DMS153 treated with DMSO at 0.1 percent for 48 hours (cell line): ENCODE measurements at regions not wholly inside any gene's neighbourhood (a gene's known extent, or its start where the extent isn't known, plus 50 kb on each side); places are given as distances from the start of the nearest gene placed in this dataset.

Experiments
- DNase-seq: peaks from one replicate; lab custom pipeline; 2025; ENCODE audit not compliant: unreplicated experiment; lab: John Stamatoyannopoulos, UW

GRCh38 chr1:162924179-162924578, 63.2 kb upstream of the CCDC190 start:
- DNase-seq = no peak

DNA sequence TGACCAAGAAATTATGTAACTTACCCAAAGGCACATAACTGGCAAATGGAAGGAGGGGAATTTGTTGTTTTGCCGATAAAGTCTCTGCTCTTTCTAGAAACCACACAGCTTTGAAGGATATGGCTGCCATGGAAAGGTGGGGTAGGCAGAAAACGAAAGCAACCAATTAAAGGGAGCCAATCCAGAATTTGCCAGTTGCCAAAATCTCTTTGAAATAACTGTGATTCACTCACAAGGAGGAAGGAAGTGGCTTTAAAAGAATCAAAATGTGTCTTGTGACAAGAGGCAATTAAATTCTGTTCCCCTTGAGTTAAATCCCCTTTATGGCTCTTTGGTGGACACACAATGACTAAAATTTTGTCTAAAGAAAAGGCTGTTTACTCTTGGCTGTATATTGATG, 61.2 kb upstream of the CCDC190 start:
- DNase-seq = peak; percentile 90

DNA sequence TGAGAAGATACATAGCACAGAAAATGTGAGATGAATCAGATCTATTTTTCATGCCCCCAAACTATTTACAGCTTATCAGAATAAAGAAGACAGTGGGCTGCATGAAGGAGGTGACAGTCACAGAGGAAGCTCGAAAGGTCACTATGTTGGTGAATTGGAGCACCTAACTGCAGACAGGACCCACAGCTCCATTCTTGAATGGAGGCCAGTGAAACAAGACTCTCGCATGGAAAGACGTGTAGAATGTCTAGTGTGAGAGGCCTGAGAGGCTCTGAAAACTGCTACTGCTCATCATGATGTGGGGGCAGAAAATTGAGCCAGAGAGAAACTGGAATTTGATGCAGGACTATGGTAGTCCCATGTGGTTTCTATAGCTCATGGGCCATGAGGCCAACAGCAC, 60.3 kb upstream of the CCDC190 start:
- DNase-seq = no peak

DNA sequence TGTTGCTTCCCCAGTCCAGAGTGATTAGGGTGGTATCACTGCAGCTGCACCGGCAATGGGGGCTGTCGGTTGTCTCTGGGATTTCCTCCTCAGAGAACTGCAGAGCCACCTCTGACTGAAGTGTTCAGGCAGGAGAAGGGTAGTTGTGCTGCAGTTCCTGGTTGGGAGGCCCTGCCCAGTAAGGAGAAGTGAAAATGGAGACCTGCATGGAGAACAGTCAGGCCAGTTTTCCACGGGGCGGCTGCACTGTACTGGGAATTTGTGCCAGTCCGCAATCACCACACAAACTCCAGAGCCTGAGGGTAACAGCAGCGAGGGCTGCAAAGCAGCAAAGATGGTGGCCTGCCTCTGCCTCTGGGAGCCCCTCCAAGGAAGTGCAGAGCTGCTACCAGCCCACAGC, 58.1 kb upstream of the CCDC190 start:
- DNase-seq = no peak

GRCh38 chr1:162918151-162918754, 57.3 kb upstream of the CCDC190 start:
- no peak for DNase-seq

DNA sequence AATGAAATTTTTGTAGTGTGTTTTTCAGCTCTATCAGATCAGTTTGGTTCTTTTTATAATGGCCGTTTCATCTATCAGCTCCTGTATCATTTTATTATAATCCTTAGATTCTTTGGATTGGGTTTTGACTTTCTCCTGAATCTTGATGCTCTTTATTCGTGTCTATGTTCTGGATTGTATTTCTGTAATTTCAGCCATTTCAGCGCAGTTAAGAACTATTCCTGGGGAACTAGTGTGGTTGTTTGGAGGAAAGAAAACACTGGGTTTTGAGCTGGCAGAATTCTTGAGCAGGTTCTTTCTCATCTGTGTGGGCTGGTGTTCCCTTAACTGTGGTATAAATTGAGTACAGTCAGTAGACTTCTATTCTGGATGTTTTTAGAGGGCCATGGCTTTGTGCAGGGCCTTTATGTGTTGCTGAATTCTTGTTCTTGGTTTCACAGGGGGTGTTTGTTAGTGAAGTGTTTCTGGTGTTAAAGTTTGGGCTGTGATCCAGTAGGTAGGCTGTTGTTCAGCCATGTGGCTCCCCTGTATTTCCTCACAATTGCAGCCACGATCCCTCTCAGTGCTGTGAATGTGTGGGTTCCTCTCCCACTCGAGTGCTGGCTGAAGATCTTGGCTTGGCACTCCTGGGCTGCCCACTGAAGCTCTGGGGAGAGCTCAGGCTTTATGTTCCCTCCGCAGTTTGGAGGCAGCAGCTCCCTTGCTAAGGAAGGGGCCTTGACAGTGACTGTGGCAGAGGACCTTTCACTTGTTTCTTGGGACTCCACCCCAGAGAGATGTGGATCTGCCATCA, 56.0 kb upstream of the CCDC190 start:
- no peak for DNase-seq

- no peak for DNase-seq
Measured at GRCh38 chr1:162916407-162916806, 55.4 kb upstream of the CCDC190 start.

DNA sequence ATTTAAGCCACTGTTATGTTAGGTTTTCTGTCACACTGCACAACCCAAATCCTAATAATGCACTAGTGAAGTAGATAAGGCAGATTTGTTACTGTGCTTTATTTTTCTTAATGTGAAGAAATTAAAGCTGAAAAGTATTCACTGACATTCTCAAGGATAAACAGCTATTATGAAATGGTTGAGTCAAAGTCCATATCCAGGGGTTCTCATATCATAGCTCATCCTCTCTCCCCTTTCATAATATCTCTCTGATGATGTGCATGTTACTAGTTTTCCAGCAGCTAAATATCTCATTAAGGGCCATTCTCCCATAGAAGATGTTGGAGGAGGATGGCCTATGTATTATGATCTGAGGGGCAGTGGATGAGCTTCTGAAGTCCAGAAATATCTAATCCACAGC, 53.6 kb upstream of the CCDC190 start:
- DNase-seq = no peak

GRCh38 chr1:162913345-162913744, 52.4 kb upstream of the CCDC190 start:
- DNase-seq = no peak

DNA sequence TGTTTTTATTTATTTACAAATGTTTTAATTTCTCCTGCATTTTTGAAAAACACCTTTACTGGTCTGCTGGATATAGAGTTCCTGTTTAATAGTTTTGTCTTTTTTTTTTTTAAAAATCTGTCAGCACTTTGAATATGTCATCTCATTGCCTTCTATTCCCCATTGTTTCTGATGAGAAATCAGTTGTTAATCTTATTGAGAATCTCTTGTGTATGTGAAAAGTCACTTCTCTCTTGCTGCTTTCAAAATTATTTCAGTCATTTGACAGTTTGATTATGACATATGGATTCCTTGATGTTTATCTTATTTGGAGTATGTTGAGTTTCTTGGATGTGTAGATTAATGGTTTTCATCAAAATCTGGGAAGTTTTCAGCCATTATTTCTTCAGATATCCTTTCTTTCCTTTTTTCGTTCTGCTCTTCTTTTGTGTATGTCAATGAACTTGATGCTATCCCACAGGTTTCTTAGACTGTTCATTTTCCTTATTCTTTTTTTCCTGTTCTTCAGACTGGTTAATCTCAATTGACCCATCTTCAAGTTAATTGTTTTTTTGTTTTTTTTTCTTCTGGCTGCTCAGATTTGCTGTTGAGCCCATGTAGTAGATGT, 51.2 kb upstream of the CCDC190 start:
- peak; percentile 17 for DNase-seq
